ENCODE measurements at regions not wholly inside any gene's neighbourhood (a gene's known extent, or its start where the extent isn't known, plus 50 kb on each side); places are given as distances from the start of the nearest gene placed in this dataset.

- TF ChIP-seq, protein P1, sequence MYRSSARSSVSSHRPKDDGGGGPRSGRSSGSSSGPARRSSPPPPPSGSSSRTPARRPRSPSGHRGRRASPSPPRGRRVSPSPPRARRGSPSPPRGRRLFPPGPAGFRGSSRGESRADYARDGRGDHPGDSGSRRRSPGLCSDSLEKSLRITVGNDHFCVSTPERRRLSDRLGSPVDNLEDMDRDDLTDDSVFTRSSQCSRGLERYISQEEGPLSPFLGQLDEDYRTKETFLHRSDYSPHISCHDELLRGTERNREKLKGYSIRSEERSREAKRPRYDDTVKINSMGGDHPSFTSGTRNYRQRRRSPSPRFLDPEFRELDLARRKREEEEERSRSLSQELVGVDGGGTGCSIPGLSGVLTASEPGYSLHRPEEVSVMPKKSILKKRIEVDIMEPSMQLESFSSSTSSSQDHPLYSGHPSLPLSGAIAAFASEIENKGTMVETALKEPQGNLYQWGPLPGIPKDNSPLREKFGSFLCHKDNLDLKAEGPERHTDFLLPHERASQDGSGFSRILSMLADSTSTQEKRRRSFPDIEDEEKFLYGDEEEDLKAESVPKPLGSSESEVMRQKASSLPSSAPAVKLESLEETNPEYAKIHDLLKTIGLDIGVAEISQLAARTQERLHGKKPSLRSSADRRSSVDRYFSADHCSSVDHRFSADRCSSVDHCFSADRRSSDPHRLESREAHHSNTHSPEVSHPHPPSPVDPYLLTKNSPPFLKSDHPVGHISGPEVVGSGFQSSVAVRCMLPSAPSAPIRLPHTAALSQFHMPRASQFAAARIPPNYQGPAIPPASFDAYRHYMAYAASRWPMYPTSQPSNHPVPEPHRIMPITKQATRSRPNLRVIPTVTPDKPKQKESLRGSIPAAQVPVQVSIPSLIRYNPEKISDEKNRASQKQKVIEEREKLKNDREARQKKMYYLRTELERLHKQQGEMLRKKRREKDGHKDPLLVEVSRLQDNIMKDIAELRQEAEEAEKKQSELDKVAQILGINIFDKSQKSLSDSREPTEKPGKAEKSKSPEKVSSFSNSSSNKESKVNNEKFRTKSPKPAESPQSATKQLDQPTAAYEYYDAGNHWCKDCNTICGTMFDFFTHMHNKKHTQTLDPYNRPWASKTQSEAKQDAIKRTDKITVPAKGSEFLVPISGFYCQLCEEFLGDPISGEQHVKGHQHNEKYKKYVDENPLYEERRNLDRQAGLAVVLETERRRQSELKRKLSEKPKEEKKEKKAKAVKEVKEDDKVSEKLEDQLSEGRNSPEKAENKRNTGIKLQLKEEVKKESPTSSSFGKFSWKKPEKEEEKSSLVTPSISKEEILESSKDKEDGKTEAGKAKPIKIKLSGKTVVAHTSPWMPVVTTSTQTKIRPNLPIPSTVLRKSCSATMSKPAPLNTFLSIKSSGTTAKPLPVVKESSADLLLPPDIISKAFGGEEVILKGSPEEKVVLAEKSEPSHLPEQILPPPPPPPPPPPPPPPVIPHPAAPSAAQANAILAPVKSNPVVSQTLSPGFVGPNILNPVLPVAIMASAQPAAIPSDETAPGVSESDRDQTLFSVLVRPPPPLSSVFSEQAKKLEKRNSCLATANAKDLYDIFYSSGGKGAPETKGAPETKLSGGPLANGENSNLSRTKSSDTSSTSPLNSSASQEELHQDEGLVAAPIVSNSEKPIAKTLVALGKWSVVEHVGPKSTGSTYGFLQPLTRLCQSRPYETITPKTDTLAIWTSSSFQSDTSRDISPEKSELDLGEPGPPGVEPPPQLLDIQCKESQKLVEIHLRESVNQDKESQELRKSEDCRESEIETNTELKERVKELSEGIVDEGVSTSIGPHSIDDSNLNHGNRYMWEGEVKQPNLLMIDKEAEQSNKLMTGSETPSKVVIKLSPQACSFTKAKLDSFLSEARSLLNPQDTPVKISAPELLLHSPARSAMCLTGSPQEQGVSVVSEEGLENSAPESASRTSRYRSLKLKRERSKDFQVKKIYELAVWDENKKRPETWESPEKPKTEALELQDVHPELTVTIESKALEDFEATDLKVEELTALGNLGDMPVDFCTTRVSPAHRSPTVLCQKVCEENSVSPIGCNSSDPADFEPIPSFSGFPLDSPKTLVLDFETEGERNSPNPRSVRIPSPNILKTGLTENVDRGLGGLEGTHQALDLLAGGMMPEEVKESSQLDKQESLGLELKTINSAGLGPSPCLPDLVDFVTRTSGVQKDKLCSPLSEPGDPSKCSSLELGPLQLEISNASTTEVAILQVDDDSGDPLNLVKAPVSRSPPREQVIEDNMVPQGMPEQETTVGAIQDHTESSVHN (CRISPR knock-in tag; IDR thresholded peaks at IDR 0.05), result no peak
- no peak for TF ChIP-seq NR2F2 (IDR thresholded peaks at IDR 0.05; ENCODE audit: borderline replicate concordance, low read depth)
- TF ChIP-seq ZNF775 (CRISPR knock-in tag; IDR thresholded peaks at IDR 0.05; ENCODE audit: borderline replicate concordance), result no peak
Measured at GRCh38 chr1:199292896-199293295, 654.1 kb downstream of the PTPRC start (continued).

GRCh38 chr1:199295107-199295506 is 656.3 kb downstream of the PTPRC start:
- FAIRE-seq, result no peak
- ChIA-PET POLR2A (no interaction called here), CTCF (ENCODE audit: low intra/inter-chr PET ratio, low total read pairs) (no interaction called here)
- TF ChIP-seq KDM6A (CRISPR knock-in tag; IDR thresholded peaks at IDR 0.05; ENCODE audit: low read depth), result no peak
- TF ChIP-seq UBTF (CRISPR knock-in tag; IDR thresholded peaks at IDR 0.05), result no peak
- TF ChIP-seq, protein P2, sequence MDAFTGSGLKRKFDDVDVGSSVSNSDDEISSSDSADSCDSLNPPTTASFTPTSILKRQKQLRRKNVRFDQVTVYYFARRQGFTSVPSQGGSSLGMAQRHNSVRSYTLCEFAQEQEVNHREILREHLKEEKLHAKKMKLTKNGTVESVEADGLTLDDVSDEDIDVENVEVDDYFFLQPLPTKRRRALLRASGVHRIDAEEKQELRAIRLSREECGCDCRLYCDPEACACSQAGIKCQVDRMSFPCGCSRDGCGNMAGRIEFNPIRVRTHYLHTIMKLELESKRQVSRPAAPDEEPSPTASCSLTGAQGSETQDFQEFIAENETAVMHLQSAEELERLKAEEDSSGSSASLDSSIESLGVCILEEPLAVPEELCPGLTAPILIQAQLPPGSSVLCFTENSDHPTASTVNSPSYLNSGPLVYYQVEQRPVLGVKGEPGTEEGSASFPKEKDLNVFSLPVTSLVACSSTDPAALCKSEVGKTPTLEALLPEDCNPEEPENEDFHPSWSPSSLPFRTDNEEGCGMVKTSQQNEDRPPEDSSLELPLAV (CRISPR knock-in tag; conservative IDR thresholded peaks at IDR 0.05; ENCODE audit: low read depth), result no peak
- no peak for TF ChIP-seq ZNF644 (CRISPR knock-in tag; IDR thresholded peaks at IDR 0.05; ENCODE audit: low read depth)
- TF ChIP-seq, protein P3, sequence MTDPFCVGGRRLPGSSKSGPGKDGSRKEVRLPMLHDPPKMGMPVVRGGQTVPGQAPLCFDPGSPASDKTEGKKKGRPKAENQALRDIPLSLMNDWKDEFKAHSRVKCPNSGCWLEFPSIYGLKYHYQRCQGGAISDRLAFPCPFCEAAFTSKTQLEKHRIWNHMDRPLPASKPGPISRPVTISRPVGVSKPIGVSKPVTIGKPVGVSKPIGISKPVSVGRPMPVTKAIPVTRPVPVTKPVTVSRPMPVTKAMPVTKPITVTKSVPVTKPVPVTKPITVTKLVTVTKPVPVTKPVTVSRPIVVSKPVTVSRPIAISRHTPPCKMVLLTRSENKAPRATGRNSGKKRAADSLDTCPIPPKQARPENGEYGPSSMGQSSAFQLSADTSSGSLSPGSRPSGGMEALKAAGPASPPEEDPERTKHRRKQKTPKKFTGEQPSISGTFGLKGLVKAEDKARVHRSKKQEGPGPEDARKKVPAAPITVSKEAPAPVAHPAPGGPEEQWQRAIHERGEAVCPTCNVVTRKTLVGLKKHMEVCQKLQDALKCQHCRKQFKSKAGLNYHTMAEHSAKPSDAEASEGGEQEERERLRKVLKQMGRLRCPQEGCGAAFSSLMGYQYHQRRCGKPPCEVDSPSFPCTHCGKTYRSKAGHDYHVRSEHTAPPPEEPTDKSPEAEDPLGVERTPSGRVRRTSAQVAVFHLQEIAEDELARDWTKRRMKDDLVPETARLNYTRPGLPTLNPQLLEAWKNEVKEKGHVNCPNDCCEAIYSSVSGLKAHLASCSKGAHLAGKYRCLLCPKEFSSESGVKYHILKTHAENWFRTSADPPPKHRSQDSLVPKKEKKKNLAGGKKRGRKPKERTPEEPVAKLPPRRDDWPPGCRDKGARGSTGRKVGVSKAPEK (CRISPR knock-in tag; IDR thresholded peaks at IDR 0.05; ENCODE audit: borderline replicate concordance), result no peak

More at GRCh38 chr1:199295107-199295506, 656.3 kb downstream of the PTPRC start:
- H3K27ac ChIP-seq (ENCODE audit: extremely low read length, insufficient read depth, low read length), result no peak overlapping the region
- no peaks in the 10 kb centered on the region for H3K9me3 ChIP-seq (ENCODE audit: low read length)
- H3K79me2 ChIP-seq (ENCODE audit: insufficient read depth, low read length), result no peaks in the 10 kb centered on the region
- 0% methylated on average over 3 of the region's 3 CpGs for WGBS (ENCODE audit: low lambda C conversion rate)
- ATAC-seq (no peak), DNase-seq (ENCODE audit: low spot score) (no peak)
- H2AFZ ChIP-seq (ENCODE audit: low read length), result no peak overlapping the region
- H3K9ac ChIP-seq (ENCODE audit: insufficient read depth, low read depth, low read length), result no peak overlapping the region
- no peaks in the 10 kb centered on the region for H4K20me1 ChIP-seq (ENCODE audit: insufficient read depth, low read length)
- BruUV-seq (replicated peaks), result no TSS peak
- intact Hi-C loops (cut with micrococcal nuclease; ENCODE audit: unreplicated experiment), result no loop called here
- no peak overlapping the region for H3K4me3 ChIP-seq (replicated peaks in 1 of 3; ENCODE audit: insufficient read depth in 1 of 3, low read depth in 2 of 3, low read length in 3 of 3)
- no peaks in the 10 kb centered on the region for H3K4me1 ChIP-seq (ENCODE audit: insufficient read depth, low read length)
- H3K27me3 ChIP-seq (ENCODE audit: control insufficient read depth in 1 of 2, insufficient read depth in 2 of 2, low read length in 2 of 2), result no peaks in the 10 kb centered on the region
- H3K36me3 ChIP-seq (replicated peaks in 1 of 2; ENCODE audit: control insufficient read depth in 1 of 2, insufficient read depth in 2 of 2, low read length in 2 of 2), result no peaks in the 10 kb centered on the region
- H3K4me2 ChIP-seq (ENCODE audit: low read depth, low read length), result no peak overlapping the region
- in situ Hi-C loops (cut with HindIII; ENCODE audit: extremely low pct_ligation_motif_present, low pct_unique_long_range_greater_than_20kb), result no loop called here
